KMS-11 (cell line): ENCODE measurements at regions not wholly inside any gene's neighbourhood (a gene's known extent, or its start where the extent isn't known, plus 50 kb on each side); places are given as distances from the start of the nearest gene placed in this dataset.

ENCODE experiments used
- H2AFZ ChIP-seq: fragments of 200-600 bp; sonication (generic); 2 replicates; pipeline ENCODE4 v1.6.1; 2016; ENCODE audit warnings: antibody characterized with exemption, mixed run types, low read depth
- H3K27ac ChIP-seq: fragments of 200-600 bp; sonication (generic); 2 replicates; pipeline ENCODE4 v1.6.1; 2016; ENCODE audit warnings: mild to moderate bottlenecking, mixed run types
- H3K27me3 ChIP-seq: fragments of 200-600 bp; sonication (generic); 2 replicates; pipeline ENCODE4 v1.6.1; 2017; ENCODE audit warnings: mild to moderate bottlenecking, low read depth, mixed run types, moderate library complexity; ENCODE audit not compliant: insufficient read depth
- H3K36me3 ChIP-seq: fragments of 200-600 bp; sonication (generic); 2 replicates; pipeline ENCODE4 v1.6.1; 2017; ENCODE audit warnings: mild to moderate bottlenecking, mixed run types; ENCODE audit not compliant: insufficient read depth
- H3K4me1 ChIP-seq: fragments of 200-600 bp; sonication (generic); 2 replicates; pipeline ENCODE4 v1.6.1; 2016; ENCODE audit warnings: mild to moderate bottlenecking, low read depth, mixed run types; ENCODE audit not compliant: poor library complexity, severe bottlenecking
- H3K4me2 ChIP-seq: fragments of 200-600 bp; sonication (generic); 2 replicates; pipeline ENCODE4 v1.7.0; 2016; ENCODE audit warnings: mild to moderate bottlenecking, mixed run types
- H3K4me3 ChIP-seq: fragments of 200-600 bp; sonication (generic); IDR thresholded peaks from 2 replicates; pipeline ENCODE4 v1.6.1; 2017; ENCODE audit warnings: low read depth, low read length, mixed read lengths; ENCODE audit not compliant: insufficient read depth
- H3K79me2 ChIP-seq: fragments of 200-600 bp; sonication (generic); 2 replicates; pipeline ENCODE4 v1.6.1; 2016; ENCODE audit warnings: low read depth, mixed run types; ENCODE audit not compliant: insufficient read depth
- H3K9ac ChIP-seq: fragments of 200-600 bp; sonication (generic); 2 replicates; pipeline ENCODE4 v1.6.1; 2016; ENCODE audit warnings: mild to moderate bottlenecking, mixed run types
- H4K20me1 ChIP-seq: fragments of 200-600 bp; sonication (generic); 2 replicates; pipeline ENCODE4 v1.6.1; 2016; ENCODE audit warnings: mild to moderate bottlenecking, mixed run types; ENCODE audit not compliant: insufficient read depth
- TF ChIP-seq, protein P1 (sequence below): fragments of 200-600 bp; sonication (generic); conservative IDR thresholded peaks from 2 replicates; pipeline ENCODE4 v1.6.1; 2017; ENCODE audit warnings: low read depth, mild to moderate bottlenecking, antibody characterized with exemption, low read length, moderate library complexity, mixed read lengths

DNA sequence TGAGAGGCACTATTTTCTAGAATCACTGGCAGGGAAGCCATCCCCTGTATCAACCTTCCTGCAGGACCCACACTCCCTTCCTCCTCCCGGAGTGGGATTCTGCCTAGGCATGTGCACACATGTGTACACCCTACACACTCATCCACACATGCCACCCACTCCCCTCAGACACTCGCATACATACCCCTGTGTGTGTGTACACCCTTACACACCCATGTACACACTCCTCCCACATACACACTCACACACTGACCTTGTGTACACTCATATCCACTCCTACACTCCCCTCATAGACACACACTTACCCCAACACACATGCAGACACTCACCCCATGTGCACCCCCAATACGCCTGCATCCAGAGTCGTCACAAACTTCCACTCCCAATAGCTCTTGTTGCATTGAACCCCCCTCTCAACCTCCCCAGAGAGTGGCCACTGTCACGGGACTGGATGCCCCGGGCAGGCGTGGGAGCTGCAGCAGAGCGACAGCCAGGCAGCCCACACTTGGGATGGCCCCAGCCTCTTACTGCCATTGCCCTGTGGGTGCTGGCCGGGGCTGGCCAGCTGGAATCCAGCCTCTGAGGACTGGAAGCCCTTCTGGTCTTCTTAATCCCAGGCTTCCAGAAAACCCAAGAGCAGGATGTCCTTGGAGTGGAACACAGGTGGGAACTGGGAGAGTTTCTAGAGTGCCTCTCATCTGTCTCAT, 251.0 kb downstream of the LOXHD1 start:
- Histone ChIP-seq H3K4me2 (no peak overlapping the region), H3K79me2 (no peaks in the 10 kb centered on the region), H3K36me3 (no peaks in the 10 kb centered on the region), H3K4me1 (no peaks in the 10 kb centered on the region), H3K4me3 (no peak overlapping the region), H2AFZ (no peak overlapping the region), H3K27me3 (no peaks in the 10 kb centered on the region), H4K20me1 (no peaks in the 10 kb centered on the region), H3K27ac (no peak overlapping the region), H3K9ac (no peak overlapping the region)
- TF ChIP-seq, protein P1, sequence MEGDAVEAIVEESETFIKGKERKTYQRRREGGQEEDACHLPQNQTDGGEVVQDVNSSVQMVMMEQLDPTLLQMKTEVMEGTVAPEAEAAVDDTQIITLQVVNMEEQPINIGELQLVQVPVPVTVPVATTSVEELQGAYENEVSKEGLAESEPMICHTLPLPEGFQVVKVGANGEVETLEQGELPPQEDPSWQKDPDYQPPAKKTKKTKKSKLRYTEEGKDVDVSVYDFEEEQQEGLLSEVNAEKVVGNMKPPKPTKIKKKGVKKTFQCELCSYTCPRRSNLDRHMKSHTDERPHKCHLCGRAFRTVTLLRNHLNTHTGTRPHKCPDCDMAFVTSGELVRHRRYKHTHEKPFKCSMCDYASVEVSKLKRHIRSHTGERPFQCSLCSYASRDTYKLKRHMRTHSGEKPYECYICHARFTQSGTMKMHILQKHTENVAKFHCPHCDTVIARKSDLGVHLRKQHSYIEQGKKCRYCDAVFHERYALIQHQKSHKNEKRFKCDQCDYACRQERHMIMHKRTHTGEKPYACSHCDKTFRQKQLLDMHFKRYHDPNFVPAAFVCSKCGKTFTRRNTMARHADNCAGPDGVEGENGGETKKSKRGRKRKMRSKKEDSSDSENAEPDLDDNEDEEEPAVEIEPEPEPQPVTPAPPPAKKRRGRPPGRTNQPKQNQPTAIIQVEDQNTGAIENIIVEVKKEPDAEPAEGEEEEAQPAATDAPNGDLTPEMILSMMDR = no peak

- Histone ChIP-seq H3K4me1 (no peaks in the 10 kb centered on the region), H3K27me3 (no peaks in the 10 kb centered on the region), H2AFZ (no peak overlapping the region), H3K36me3 (no peaks in the 10 kb centered on the region), H3K27ac (no peak overlapping the region), H3K9ac (no peak overlapping the region), H3K4me3 (no peak overlapping the region), H3K4me2 (no peak overlapping the region), H3K79me2 (no peaks in the 10 kb centered on the region), H4K20me1 (no peaks in the 10 kb centered on the region)
- TF ChIP-seq, protein P1 = no peak
Measured at GRCh38 chr18:46406539-46406932, 250.5 kb downstream of the LOXHD1 start.

- H3K27ac ChIP-seq = no peak overlapping the region
- H3K4me1 ChIP-seq = no peaks in the 10 kb centered on the region
- no peak overlapping the region for H3K4me3 ChIP-seq
- H3K4me2 ChIP-seq = no peak overlapping the region
- H3K79me2 ChIP-seq = no peaks in the 10 kb centered on the region
- H3K9ac ChIP-seq = no peak overlapping the region
- no peaks in the 10 kb centered on the region for H4K20me1 ChIP-seq
- TF ChIP-seq, protein P1 = no peak; the same call in 1 of the 2 replicates
- H3K27me3 ChIP-seq = no peaks in the 10 kb centered on the region
- H3K36me3 ChIP-seq = no peaks in the 10 kb centered on the region
- no peak overlapping the region for H2AFZ ChIP-seq
Measured at GRCh38 chr18:46407486-46408166, 249.4 kb downstream of the LOXHD1 start.

DNA sequence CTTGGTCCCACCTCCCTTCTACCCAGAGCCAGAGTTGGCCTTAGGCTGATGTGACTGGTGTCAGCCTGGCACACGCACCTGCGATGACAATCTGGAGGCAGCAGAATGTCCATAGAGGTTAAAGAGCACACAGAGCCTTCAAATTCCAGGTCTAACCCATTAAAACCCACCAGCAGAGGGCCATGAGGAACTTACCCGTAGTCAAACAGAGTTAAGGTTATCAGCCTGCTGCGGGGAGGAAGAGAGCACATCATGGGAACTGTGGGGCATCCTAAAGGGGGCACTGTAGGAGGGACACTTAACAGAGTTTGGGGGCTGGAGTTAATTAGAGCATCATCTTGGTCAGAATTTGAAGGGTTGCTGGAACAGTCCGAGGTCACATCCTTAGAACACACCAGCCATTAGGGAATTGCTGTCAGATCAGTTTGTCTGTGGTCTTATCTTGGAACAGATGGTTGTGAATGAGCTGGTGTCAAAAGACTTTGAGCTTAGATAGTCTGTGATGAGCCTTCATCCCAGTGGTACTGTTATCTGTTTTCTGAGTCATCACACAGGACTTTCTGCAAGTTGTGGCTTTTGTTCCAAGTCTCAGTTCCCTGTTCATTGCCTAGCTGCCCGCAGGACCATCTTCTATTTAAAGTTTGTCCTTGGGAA, 248.6 kb downstream of the LOXHD1 start:
- Histone ChIP-seq H3K36me3 (no peaks in the 10 kb centered on the region), H3K4me2 (no peak overlapping the region)

More for the DNA sequence above, 248.6 kb downstream of the LOXHD1 start:
- H2AFZ ChIP-seq = no peak overlapping the region
- no peak overlapping the region for H3K27ac ChIP-seq
- H3K9ac ChIP-seq = no peak overlapping the region
- H3K4me1 ChIP-seq = no peaks in the 10 kb centered on the region
- no peaks in the 10 kb centered on the region for H4K20me1 ChIP-seq
- H3K4me3 ChIP-seq = no peak overlapping the region
- TF ChIP-seq, protein P1 = no peak
- no peaks in the 10 kb centered on the region for H3K79me2 ChIP-seq
- no peaks in the 10 kb centered on the region for H3K27me3 ChIP-seq
